Central memory CD8-positive, alpha-beta T cell (primary cell): ENCODE measurements at regions not wholly inside any gene's neighbourhood (a gene's known extent, or its start where the extent isn't known, plus 50 kb on each side); places are given as distances from the start of the nearest gene placed in this dataset.
"Not testable (repeated sequence)": the region's sequence is repeated elsewhere in the genome, so short reads cannot be mapped to it uniquely, and the experiment has no call there.

Experiments used
- ATAC-seq: fragments of 150-1000 bp; cut with Tn5 transposase; replicated peaks from 2 replicates; pipeline ENCODE4 v1.10.0; 2022; ENCODE audit warnings: mild to moderate bottlenecking, moderate FRiP score, moderate number of reproducible peaks; ENCODE audit not compliant: poor library complexity, severe bottlenecking; ENCODE audit errors: extremely low read depth
- DNase-seq, 2 donors: peaks; one replicate each; pipeline ENCODE4 v3.0.0; 2021; ENCODE audit warnings: low spot score in 2 of 2
- H3K27ac Mint-ChIP-seq: one replicate; pipeline ENCODE4 v1.8.0; 2022; ENCODE audit warnings: low read depth, mild to moderate bottlenecking, moderate library complexity, mixed read lengths
- H3K27me3 Mint-ChIP-seq: one replicate; pipeline ENCODE4 v1.8.0; 2022; ENCODE audit warnings: mixed read lengths
- H3K36me3 Mint-ChIP-seq: one replicate; pipeline ENCODE4 v1.8.0; 2022; ENCODE audit warnings: mild to moderate bottlenecking, moderate library complexity, mixed read lengths; ENCODE audit not compliant: insufficient read depth
- H3K4me1 Mint-ChIP-seq: one replicate; pipeline ENCODE4 v1.8.0; 2022; ENCODE audit warnings: mixed read lengths
- H3K4me3 Mint-ChIP-seq: one replicate; pipeline ENCODE4 v1.8.0; 2022; ENCODE audit warnings: mild to moderate bottlenecking, moderate library complexity, mixed read lengths
- H3K9me3 Mint-ChIP-seq: one replicate; pipeline ENCODE4 v1.8.0; 2022; ENCODE audit warnings: mixed read lengths

- H3K27me3 Mint-ChIP-seq, result no peaks in the 10 kb centered on the region
- no peaks in the 10 kb centered on the region for H3K36me3 Mint-ChIP-seq
- H3K9me3 Mint-ChIP-seq, result no peaks in the 10 kb centered on the region
- H3K27ac Mint-ChIP-seq, result no peak overlapping the region
- H3K4me3 Mint-ChIP-seq, result no peak overlapping the region
- DNase-seq (no peak), ATAC-seq (no peak)
- H3K4me1 Mint-ChIP-seq, result no peaks in the 10 kb centered on the region
These were observed 779.0 kb upstream of the CTNND2 start for GRCh38 chr5:12683249-12683648.

GRCh38 chr5:12679731-12680130 is 775.5 kb upstream of the CTNND2 start:
- Mint-ChIP-seq H3K27ac (no peak overlapping the region), H3K4me1 (no peaks in the 10 kb centered on the region), H3K4me3 (no peak overlapping the region), H3K9me3 (peaks cover 5% of the 10 kb centered on the region), H3K27me3 (no peaks in the 10 kb centered on the region), H3K36me3 (no peaks in the 10 kb centered on the region)
- DNase-seq (no peak), ATAC-seq (no peak)

GRCh38 chr5:12675959-12676358 is 771.7 kb upstream of the CTNND2 start:
- DNase-seq (no peak), ATAC-seq (no peak)
- Mint-ChIP-seq H3K27me3 (no peaks in the 10 kb centered on the region), H3K9me3 (peaks cover 10% of the 10 kb centered on the region), H3K36me3 (no peaks in the 10 kb centered on the region), H3K4me1 (no peaks in the 10 kb centered on the region), H3K4me3 (no peak overlapping the region), H3K27ac (no peak overlapping the region)

- DNase-seq (no peak), ATAC-seq (no peak)
These were observed 767.9 kb upstream of the CTNND2 start for GRCh38 chr5:12672141-12672540.

GRCh38 chr5:12669326-12669725 is 765.1 kb upstream of the CTNND2 start:
- Mint-ChIP-seq H3K27me3 (no peaks in the 10 kb centered on the region), H3K4me1 (no peaks in the 10 kb centered on the region), H3K9me3 (peaks cover 33% of the 10 kb centered on the region), H3K4me3 (no peak overlapping the region), H3K36me3 (no peaks in the 10 kb centered on the region), H3K27ac (no peak overlapping the region)
- DNase-seq (no peak), ATAC-seq (no peak)

More at GRCh38 chr5:12672141-12672540, 767.9 kb upstream of the CTNND2 start:
- Mint-ChIP-seq H3K4me3 (no peak overlapping the region), H3K36me3 (no peaks in the 10 kb centered on the region), H3K27ac (no peak overlapping the region), H3K27me3 (no peaks in the 10 kb centered on the region), H3K9me3 (peaks cover 22% of the 10 kb centered on the region), H3K4me1 (no peaks in the 10 kb centered on the region)

GRCh38 chr5:12668564-12668963 is 764.3 kb upstream of the CTNND2 start:
- Mint-ChIP-seq H3K27ac (no peak overlapping the region), H3K4me3 (no peak overlapping the region), H3K27me3 (no peaks in the 10 kb centered on the region), H3K36me3 (no peaks in the 10 kb centered on the region), H3K9me3 (peaks cover 39% of the 10 kb centered on the region), H3K4me1 (no peaks in the 10 kb centered on the region)
- ATAC-seq (no peak), DNase-seq (no peak)

GRCh38 chr5:12667818-12668217 is 763.6 kb upstream of the CTNND2 start:
- not testable (repeated sequence) for ATAC-seq, DNase-seq, H3K27ac Mint-ChIP-seq, H3K36me3 Mint-ChIP-seq, H3K4me1 Mint-ChIP-seq, H3K27me3 Mint-ChIP-seq, H3K4me3 Mint-ChIP-seq
- H3K9me3 Mint-ChIP-seq, result peaks cover 36% of the 10 kb centered on the region

- not testable (repeated sequence) for H3K27ac Mint-ChIP-seq, ATAC-seq, H3K27me3 Mint-ChIP-seq, H3K4me3 Mint-ChIP-seq, H3K36me3 Mint-ChIP-seq, DNase-seq, H3K4me1 Mint-ChIP-seq
- peaks cover 39% of the 10 kb centered on the region for H3K9me3 Mint-ChIP-seq
These were observed 761.5 kb upstream of the CTNND2 start for GRCh38 chr5:12665772-12666171.

GRCh38 chr5:12662545-12663314 is 758.5 kb upstream of the CTNND2 start:
- ATAC-seq, result no peak
- no peak for DNase-seq
- no peaks in the 10 kb centered on the region for H3K27me3 Mint-ChIP-seq
- peaks cover 45% of the 10 kb centered on the region for H3K9me3 Mint-ChIP-seq
- no peaks in the 10 kb centered on the region for H3K4me1 Mint-ChIP-seq
- H3K4me3 Mint-ChIP-seq, result no peak overlapping the region
- H3K36me3 Mint-ChIP-seq, result peaks cover 2% of the 10 kb centered on the region
- H3K27ac Mint-ChIP-seq, result no peak overlapping the region

GRCh38 chr5:12661617-12662370 is 757.5 kb upstream of the CTNND2 start:
- Mint-ChIP-seq H3K4me1 (no peaks in the 10 kb centered on the region), H3K4me3 (no peak overlapping the region), H3K36me3 (peaks cover 2% of the 10 kb centered on the region), H3K27ac (no peak overlapping the region), H3K9me3 (peaks cover 36% of the 10 kb centered on the region), H3K27me3 (no peaks in the 10 kb centered on the region)
- DNase-seq (no peak), ATAC-seq (no peak)

GRCh38 chr5:12660279-12661107 is 756.2 kb upstream of the CTNND2 start:
- H3K27me3 Mint-ChIP-seq, ATAC-seq, H3K27ac Mint-ChIP-seq, H3K4me1 Mint-ChIP-seq, DNase-seq, H3K36me3 Mint-ChIP-seq, H3K4me3 Mint-ChIP-seq: not testable (repeated sequence)
- H3K9me3 Mint-ChIP-seq, result peaks cover 32% of the 10 kb centered on the region

- Mint-ChIP-seq H3K27me3 (no peaks in the 10 kb centered on the region), H3K4me3 (no peak overlapping the region), H3K27ac (no peak overlapping the region), H3K36me3 (peaks cover 2% of the 10 kb centered on the region), H3K9me3 (peaks cover 27% of the 10 kb centered on the region), H3K4me1 (no peaks in the 10 kb centered on the region)
- no peak for DNase-seq
- ATAC-seq, result no peak
These were observed 755.4 kb upstream of the CTNND2 start for GRCh38 chr5:12659686-12660085.
